ENCODE measurements at regions not wholly inside any gene's neighbourhood (a gene's known extent, or its start where the extent isn't known, plus 50 kb on each side); places are given as distances from the start of the nearest gene placed in this dataset.

- DNase-seq, result no peak
Measured at GRCh38 chr2:18639756-18640453, 50.5 kb upstream of the NT5C1B start.

Measured in NCI-H2029 (cell line).